GM20000 (cell line): ENCODE measurements at regions not wholly inside any gene's neighbourhood (a gene's known extent, or its start where the extent isn't known, plus 50 kb on each side); places are given as distances from the start of the nearest gene placed in this dataset.
A peak's percentile ranks its signal among the peaks of the same experiment; 100 is the strongest.

Experiments used
- DNase-seq: peaks from one replicate; pipeline ENCODE4 v3.0.0; 2012; ENCODE audit warnings: low spot score
- TF ChIP-seq, protein P1 (sequence below): IDR thresholded peaks from 2 replicates; pipeline ENCODE4 v1.5.1; 2012; ENCODE audit warnings: mild to moderate bottlenecking, control low read depth; ENCODE audit errors: extremely low read depth, missing control alignments

DNA sequence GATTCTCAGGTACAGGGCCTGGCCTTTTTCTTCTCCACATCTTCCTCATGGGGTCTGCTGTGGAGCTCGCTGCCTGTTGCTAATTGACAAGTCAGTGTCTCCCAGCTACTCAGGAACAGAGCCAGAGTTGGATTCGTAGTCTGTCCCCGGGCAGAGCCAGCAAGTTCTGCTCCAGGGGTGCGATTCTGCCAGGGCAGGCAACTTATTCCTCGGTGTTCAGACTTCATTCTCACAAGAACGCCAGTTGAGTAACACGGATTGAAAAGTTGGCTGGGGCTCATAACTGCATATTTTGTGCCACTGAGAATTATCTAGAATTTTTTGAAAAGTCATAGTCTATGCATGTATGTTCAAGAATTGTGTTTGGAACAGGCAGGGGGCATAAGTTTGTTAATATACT is 336.7 kb upstream of the NPVF start:
- TF ChIP-seq, protein P1, sequence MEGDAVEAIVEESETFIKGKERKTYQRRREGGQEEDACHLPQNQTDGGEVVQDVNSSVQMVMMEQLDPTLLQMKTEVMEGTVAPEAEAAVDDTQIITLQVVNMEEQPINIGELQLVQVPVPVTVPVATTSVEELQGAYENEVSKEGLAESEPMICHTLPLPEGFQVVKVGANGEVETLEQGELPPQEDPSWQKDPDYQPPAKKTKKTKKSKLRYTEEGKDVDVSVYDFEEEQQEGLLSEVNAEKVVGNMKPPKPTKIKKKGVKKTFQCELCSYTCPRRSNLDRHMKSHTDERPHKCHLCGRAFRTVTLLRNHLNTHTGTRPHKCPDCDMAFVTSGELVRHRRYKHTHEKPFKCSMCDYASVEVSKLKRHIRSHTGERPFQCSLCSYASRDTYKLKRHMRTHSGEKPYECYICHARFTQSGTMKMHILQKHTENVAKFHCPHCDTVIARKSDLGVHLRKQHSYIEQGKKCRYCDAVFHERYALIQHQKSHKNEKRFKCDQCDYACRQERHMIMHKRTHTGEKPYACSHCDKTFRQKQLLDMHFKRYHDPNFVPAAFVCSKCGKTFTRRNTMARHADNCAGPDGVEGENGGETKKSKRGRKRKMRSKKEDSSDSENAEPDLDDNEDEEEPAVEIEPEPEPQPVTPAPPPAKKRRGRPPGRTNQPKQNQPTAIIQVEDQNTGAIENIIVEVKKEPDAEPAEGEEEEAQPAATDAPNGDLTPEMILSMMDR: no peak
- DNase-seq: no peak

DNA sequence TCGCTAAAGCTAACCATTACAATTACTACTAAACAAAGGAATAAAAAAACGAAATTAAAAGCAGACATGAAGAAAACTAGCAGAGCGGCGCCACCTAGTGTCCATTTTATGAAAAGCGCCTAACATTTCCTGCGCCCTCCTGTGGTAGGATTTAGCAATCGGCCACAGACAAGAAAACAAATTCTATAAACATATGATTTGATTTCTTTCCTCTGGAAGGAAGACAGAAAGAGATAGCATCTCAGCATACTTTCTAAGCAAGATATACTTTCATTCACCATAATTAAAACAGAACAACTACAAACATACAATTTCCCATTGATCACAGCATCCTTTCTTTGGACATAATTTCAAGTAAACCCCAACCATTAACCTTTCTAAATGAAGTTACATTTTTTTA is 337.7 kb upstream of the NPVF start:
- TF ChIP-seq, protein P1: peak; percentile 100
- peak; percentile 51 for DNase-seq

DNA sequence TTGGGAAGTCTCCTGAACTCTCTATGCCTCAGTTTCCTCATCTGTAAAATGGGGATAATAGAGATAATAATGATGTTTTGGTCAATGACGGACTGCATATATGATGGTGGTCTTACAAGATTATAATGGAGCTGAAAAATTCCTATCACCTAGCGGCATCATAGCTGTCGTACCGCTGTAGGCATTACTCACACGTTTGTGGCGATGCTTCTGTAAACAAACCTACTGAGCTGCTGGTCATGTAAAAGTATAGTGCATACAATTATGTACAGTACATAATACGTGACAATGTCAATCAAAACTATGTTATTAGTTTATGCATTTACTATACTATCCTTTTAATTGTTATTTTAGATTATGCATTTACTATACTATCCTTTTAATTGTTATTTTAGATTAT is 339.1 kb upstream of the NPVF start:
- no peak for DNase-seq
- TF ChIP-seq, protein P1: no peak

DNA sequence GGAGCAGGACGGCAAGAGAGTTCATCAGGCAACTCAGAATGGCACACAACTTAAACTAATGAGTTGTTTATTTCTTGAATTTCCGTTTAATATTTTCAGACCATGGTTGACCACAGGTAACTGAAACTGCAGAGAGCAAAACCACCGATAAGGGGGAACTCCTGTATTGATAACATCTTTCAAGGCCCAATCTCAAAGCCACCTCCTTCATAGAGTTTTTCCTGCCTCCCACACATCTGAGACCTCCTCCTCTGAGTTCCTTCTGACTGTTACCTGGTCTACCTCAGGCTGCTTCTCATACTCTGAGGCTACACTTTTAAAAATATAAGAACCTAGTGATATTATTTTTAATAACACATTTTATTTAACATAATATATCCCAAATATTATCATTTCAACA is 341.5 kb upstream of the NPVF start:
- DNase-seq: no peak
- TF ChIP-seq, protein P1: no peak

DNA sequence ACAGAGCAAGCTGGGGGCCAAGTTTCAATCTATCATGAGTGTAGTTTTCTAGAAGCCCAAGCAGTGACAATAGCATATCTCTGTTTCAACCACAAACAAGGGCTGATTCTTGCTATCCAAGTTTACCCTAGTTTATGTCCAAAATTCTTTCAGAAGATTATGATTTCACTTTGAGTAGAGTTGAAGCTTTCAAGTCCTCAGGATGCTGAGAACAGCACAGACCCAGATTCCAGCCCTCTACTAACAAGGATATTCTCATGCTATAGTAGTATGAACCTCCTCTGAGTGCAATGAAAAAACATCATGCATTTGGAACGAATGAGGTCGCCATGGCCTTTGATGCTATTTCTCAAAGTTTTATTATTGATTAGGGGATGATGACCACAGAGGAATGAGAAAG is 344.1 kb upstream of the NPVF start:
- TF ChIP-seq, protein P1: no peak
- no peak for DNase-seq

DNA sequence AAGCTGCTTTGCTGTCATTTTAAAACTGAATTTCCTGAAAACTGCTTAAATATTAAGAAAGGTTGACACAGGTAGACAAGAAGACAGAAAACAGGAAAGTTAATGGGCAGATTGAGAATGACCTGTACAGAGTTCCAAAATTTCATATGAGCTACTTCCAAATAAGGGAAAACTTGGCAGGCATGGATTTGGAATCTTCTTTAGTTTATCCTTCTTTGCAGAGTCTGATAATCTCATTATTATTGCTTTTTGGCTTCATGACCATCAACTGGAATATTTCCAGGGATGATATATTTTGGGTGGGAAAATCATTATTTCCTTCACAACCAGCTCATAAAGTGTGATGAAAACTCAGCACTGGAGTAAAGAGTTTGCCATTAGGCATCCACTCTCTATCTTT is 346.5 kb upstream of the NPVF start:
- TF ChIP-seq, protein P1: no peak
- DNase-seq: no peak

DNA sequence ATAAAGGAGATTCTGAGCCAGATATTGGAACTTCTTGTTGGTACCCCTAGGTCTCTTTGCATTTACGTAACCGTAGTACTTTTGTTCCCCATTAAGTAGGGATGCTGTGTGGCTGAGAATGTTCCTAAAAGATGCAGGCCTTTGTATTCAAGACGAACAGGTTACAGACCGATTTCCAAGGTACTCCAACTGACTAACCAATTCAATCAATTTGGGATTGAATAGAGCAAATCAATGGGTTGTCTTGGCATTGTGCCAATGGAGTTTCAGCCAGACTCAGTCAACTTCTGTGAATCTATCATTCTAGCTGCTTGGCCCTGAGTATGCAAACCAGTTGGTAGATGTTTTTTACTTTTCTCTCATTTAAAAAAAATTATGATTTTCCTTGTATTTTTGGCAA is 347.3 kb upstream of the NPVF start:
- TF ChIP-seq, protein P1: no peak
- no peak for DNase-seq
